CD4-positive, alpha-beta T cell (primary cell): ENCODE measurements at regions not wholly inside any gene's neighbourhood (a gene's known extent, or its start where the extent isn't known, plus 50 kb on each side); places are given as distances from the start of the nearest gene placed in this dataset.

ENCODE experiments used
- ATAC-seq: fragments of 200-7000 bp; cut with Tn5 transposase; one replicate; pipeline ENCODE4 v1.10.0; 2022; ENCODE audit warnings: mild to moderate bottlenecking; ENCODE audit not compliant: poor library complexity
- CTCF ChIA-PET: fragments of 350-600 bp; sonication (Branson Sonifier 250); formaldehyde crosslinking; loops from one replicate; lab custom pipeline; 2021; ENCODE audit warnings: antibody characterized with exemption, inconsistent platforms; lab: Charles Lee
- POLR2A ChIA-PET: fragments of 350-600 bp; sonication (Branson Sonifier 250); formaldehyde crosslinking; loops from one replicate; lab custom pipeline; 2021; ENCODE audit warnings: antibody characterized with exemption, inconsistent platforms; lab: Charles Lee
- DNase-seq, 14 experiments: peaks; one replicate each; pipeline ENCODE4 v3.0.0-alpha.2; 2013 to 2020; ENCODE audit warnings: mixed read lengths in 2 of 14
- H3K27ac ChIP-seq, 2 donors: one replicate each; pipeline versions ENCODE4 v1.5.1 to v1.7.0; 2013; ENCODE audit warnings: low read length in 2 of 2, low read depth in 1 of 2, mild to moderate bottlenecking in 1 of 2
- H3K27me3 ChIP-seq, 2 experiments: 1 replicate in 1 of 2; 2 replicates in 1 of 2; pipeline versions ENCODE4 v1.6.1 to v1.7.0; 2013; ENCODE audit warnings: low read length in 2 of 2, control low read depth in 1 of 2, mild to moderate bottlenecking in 1 of 2, moderate library complexity in 1 of 2; ENCODE audit not compliant: insufficient read depth in 2 of 2, control insufficient read depth in 1 of 2
- H3K36me3 ChIP-seq: one replicate; pipeline ENCODE4 v1.6.1; 2013; ENCODE audit warnings: low read length, control low read depth; ENCODE audit not compliant: insufficient read depth
- H3K4me1 ChIP-seq: one replicate; pipeline ENCODE4 v1.6.1; 2013; ENCODE audit warnings: low read length, control low read depth; ENCODE audit not compliant: insufficient read depth
- H3K4me3 ChIP-seq: one replicate; pipeline ENCODE4 v1.5.1; 2013; ENCODE audit warnings: mild to moderate bottlenecking, low read length, moderate library complexity
- H3K9me3 ChIP-seq, 2 experiments: 1 replicate in 1 of 2; 2 replicates in 1 of 2; pipeline versions ENCODE4 v1.6.1 to v1.7.0; 2013; ENCODE audit warnings: low read length in 2 of 2, mild to moderate bottlenecking in 2 of 2, control low read depth in 1 of 2, moderate library complexity in 1 of 2; ENCODE audit not compliant: control insufficient read depth in 1 of 2, insufficient read depth in 1 of 2
- H3K27ac Mint-ChIP-seq: one replicate; pipeline ENCODE4 v1.8.0; 2020; ENCODE audit warnings: mixed read lengths
- H3K27me3 Mint-ChIP-seq: one replicate; pipeline ENCODE4 v1.8.0; 2021; ENCODE audit warnings: mixed read lengths
- H3K36me3 Mint-ChIP-seq: one replicate; pipeline ENCODE4 v1.8.0; 2021; ENCODE audit warnings: low read depth, mixed read lengths
- H3K4me1 Mint-ChIP-seq: one replicate; pipeline ENCODE4 v1.8.0; 2021; ENCODE audit warnings: low read depth, mixed read lengths
- H3K4me3 Mint-ChIP-seq: one replicate; pipeline ENCODE4 v1.8.0; 2020; ENCODE audit warnings: mild to moderate bottlenecking, mixed read lengths
- H3K9me3 Mint-ChIP-seq: one replicate; pipeline ENCODE4 v1.8.0; 2020; ENCODE audit warnings: mixed read lengths
- intact Hi-C, 2 experiments: fragments of 100-400 bp; cut with DNase I in 1 of 2; cut with micrococcal nuclease in 1 of 2; formaldehyde crosslinking; loops; one replicate each; pipeline versions ENCODE4 v1.15.1 to v1.9.0; 2023 to 2025; cut with DNase I, micrococcal nuclease
- TF ChIP-seq, protein P1 (sequence below): fragments of 200-600 bp; IDR thresholded peaks from one replicate; pipeline ENCODE4 v1.8.0; 2022; ENCODE audit warnings: antibody characterized with exemption, mild to moderate bottlenecking

- H3K9me3 ChIP-seq = peaks cover 5 to 18% of the 10 kb centered on the region in 2 experiments
- H3K27ac Mint-ChIP-seq = no peak overlapping the region
- H3K27me3 ChIP-seq = peaks cover 6 to 8% of the 10 kb centered on the region in 2 experiments
- TF ChIP-seq, protein P1, sequence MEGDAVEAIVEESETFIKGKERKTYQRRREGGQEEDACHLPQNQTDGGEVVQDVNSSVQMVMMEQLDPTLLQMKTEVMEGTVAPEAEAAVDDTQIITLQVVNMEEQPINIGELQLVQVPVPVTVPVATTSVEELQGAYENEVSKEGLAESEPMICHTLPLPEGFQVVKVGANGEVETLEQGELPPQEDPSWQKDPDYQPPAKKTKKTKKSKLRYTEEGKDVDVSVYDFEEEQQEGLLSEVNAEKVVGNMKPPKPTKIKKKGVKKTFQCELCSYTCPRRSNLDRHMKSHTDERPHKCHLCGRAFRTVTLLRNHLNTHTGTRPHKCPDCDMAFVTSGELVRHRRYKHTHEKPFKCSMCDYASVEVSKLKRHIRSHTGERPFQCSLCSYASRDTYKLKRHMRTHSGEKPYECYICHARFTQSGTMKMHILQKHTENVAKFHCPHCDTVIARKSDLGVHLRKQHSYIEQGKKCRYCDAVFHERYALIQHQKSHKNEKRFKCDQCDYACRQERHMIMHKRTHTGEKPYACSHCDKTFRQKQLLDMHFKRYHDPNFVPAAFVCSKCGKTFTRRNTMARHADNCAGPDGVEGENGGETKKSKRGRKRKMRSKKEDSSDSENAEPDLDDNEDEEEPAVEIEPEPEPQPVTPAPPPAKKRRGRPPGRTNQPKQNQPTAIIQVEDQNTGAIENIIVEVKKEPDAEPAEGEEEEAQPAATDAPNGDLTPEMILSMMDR = no peak
- H3K9me3 Mint-ChIP-seq = peaks cover 17% of the 10 kb centered on the region
- H3K27ac ChIP-seq = no peak overlapping the region
- no peaks in the 10 kb centered on the region for H3K4me1 ChIP-seq
- H3K4me3 Mint-ChIP-seq = no peak overlapping the region
- H3K36me3 ChIP-seq = no peaks in the 10 kb centered on the region
- no peaks in the 10 kb centered on the region for H3K27me3 Mint-ChIP-seq
- H3K36me3 Mint-ChIP-seq = peaks cover 10% of the 10 kb centered on the region
- POLR2A ChIA-PET = interaction anchor here (0.7 kb wide), 1 partner anchor 206 kb away, joined by 4 read pairs; no protein-coding TSS in a partner anchor
- ATAC-seq = no peak
- CTCF ChIA-PET = no interaction called here
- H3K4me1 Mint-ChIP-seq = no peaks in the 10 kb centered on the region
- no peak for DNase-seq
- intact Hi-C loops = no loop called here
- H3K4me3 ChIP-seq = no peak overlapping the region
These were observed 58.2 kb downstream of the ESM1 start for GRCh38 chr5:54927097-54927746.

DNA sequence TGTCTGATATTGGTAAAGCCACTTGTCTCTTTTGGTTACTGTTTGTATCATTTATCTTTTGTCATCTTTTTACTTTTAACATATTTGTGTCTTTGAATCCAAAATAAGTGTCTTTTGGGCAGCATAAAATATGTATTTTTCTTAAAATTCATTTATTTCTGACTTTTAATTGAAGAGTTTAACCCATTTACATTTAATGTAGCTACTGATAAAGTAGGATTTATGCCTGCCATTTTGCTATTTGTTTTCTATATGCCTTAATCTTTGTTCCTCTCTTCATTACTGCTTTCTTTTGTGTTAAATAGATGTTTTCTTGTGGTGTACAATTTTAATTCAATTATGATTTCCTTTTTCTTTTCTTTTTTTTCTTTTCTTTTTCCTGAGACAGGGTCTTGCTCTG, 60.9 kb downstream of the ESM1 start:
- POLR2A ChIA-PET = no interaction called here
- no peaks in the 10 kb centered on the region for H3K4me1 Mint-ChIP-seq
- TF ChIP-seq, protein P1 = no peak

DNA sequence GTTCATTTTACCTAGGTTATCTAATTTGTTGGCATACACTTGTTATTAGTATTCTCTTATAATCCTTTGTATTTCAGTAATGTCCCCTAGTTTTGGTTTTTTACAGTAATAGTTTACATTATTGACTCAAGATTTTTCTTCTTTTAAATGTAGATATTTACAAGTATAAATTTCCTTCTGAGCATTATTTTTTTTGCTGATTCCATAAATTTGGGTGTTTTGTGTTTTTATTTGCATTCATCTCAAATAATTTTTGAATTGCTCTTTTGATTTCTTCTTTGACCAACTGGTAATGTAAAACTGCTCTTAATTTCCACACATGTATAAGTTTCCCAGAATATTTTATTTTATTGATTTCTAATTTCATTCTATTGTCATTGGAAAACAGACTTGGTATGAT, 68.1 kb downstream of the ESM1 start:
- H3K36me3 Mint-ChIP-seq = no peaks in the 10 kb centered on the region
- peaks cover 46% of the 10 kb centered on the region for H3K27me3 Mint-ChIP-seq
- ChIA-PET CTCF (no interaction called here), POLR2A (interaction anchor here (1.4 kb wide), 1 partner anchor 13 kb away, joined by 3 read pairs; no protein-coding TSS in a partner anchor)
- H3K4me3 ChIP-seq = no peak overlapping the region
- TF ChIP-seq, protein P1 = no peak
- H3K36me3 ChIP-seq = no peaks in the 10 kb centered on the region
- no peaks in the 10 kb centered on the region for H3K9me3 ChIP-seq
- no peak for ATAC-seq
- H3K4me1 ChIP-seq = no peaks in the 10 kb centered on the region
- intact Hi-C loops = no loop called here
- no peak overlapping the region for H3K27ac Mint-ChIP-seq
- peaks cover 0 to 4% of the 10 kb centered on the region in 2 experiments for H3K27me3 ChIP-seq
- H3K4me1 Mint-ChIP-seq = no peaks in the 10 kb centered on the region
- no peak overlapping the region for H3K27ac ChIP-seq
- H3K9me3 Mint-ChIP-seq = no peaks in the 10 kb centered on the region
- H3K4me3 Mint-ChIP-seq = no peak overlapping the region
- no peak for DNase-seq

More for the DNA sequence above, 60.9 kb downstream of the ESM1 start:
- intact Hi-C loops = no loop called here
- no peak overlapping the region for H3K27ac ChIP-seq
- no peak for DNase-seq
- no peak for ATAC-seq
- Mint-ChIP-seq H3K27me3 (peaks cover 21% of the 10 kb centered on the region), H3K9me3 (peaks cover 17% of the 10 kb centered on the region), H3K27ac (no peak overlapping the region), H3K36me3 (peaks cover 10% of the 10 kb centered on the region), H3K4me3 (no peak overlapping the region)
- CTCF ChIA-PET = interaction anchor here (1.5 kb wide), 1 partner anchor 20 kb away, joined by 3 read pairs; no protein-coding TSS in a partner anchor
- H3K36me3 ChIP-seq = no peaks in the 10 kb centered on the region
- peaks cover 5 to 18% of the 10 kb centered on the region in 2 experiments for H3K9me3 ChIP-seq
- H3K27me3 ChIP-seq = no peaks in the 10 kb centered on the region
- H3K4me3 ChIP-seq = no peak overlapping the region
- no peaks in the 10 kb centered on the region for H3K4me1 ChIP-seq
